HG03432 (cell line): ENCODE measurements at regions not wholly inside any gene's neighbourhood (a gene's known extent, or its start where the extent isn't known, plus 50 kb on each side); places are given as distances from the start of the nearest gene placed in this dataset.
"Not testable (repeated sequence)": the region's sequence is repeated elsewhere in the genome, so short reads cannot be mapped to it uniquely, and the experiment has no call there.

Experiments
- ATAC-seq: cut with Tn5 transposase; IDR thresholded peaks from one replicate; pipeline ENCODE4 v1.9.1; 2021; ENCODE audit warnings: mild to moderate bottlenecking, moderate library complexity; ENCODE audit not compliant: unreplicated experiment

DNA sequence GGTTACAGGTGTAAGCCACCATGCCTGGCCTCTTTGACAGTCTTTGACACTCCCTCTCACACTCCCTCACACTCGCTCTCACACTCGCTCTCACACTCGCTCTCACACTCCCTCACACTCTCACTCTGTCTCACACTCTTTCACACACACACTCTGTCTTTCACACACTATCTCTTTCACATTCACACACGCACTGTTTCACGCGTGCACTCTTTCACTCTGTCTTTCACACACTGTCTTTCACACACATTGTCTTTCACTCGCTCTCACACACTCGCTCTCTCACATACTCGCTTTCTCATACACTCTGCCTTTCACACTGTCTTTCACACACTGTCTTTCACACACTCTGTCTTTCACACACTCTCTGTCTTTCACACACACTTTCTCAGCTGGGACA lies 167.1 kb upstream of the CXCL13 start:
- no peak for ATAC-seq

DNA sequence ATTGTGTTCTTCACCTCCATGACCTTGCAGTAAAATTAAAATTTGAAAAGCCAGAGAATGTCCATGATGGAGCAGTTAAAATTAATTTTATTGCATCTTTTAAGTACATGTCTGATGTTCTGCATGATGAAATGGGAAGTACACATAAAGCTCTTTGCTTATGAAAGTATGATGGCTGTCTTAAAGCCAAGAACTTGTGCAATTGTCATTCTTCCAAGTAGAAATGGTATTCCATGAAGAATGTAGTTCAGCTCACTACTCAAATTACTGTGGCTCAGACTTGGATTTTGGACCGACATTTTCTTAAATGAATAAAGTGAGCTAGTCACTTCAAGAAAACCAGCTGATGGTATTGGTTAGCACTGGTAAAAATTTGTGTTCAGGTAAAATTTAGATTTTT lies 161.7 kb upstream of the CXCL13 start:
- no peak for ATAC-seq

DNA sequence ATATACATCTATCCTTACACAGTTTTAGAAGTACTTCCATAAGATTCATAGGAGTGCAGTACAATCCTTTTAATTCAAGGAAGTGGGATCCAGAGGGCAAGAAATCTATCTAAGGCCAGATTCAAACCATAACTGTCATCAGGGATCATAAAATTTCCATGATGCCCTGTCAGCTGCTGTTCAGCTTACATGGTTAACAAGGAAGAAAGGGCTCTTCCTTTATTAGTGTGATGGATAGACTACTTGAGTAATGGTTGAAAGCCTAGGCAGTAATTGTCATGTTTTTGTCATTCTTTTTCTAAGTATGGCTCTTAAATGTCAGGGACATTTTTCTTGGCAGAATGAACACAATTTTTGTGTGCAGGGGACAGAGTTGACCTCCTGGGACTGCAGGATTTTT lies 159.8 kb upstream of the CXCL13 start:
- no peak for ATAC-seq

DNA sequence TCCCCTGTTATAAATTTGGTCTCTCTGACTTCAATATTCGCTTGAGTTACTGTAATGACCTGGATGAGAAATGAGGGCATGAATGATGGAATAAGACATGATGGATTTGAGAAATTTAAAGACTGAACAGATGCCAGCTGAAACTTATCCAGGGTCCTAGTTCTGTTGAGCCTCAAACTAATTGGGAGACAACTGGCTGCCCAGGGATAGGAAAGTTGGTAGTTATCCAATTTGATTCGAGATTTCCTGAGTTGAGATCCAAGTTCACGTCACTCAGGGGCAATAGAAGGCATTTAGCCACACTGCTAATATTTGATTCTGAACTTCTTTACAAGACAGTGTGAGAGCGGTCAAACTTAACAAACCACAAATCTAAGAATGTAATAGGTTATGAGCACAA lies 159.0 kb upstream of the CXCL13 start:
- ATAC-seq = no peak

DNA sequence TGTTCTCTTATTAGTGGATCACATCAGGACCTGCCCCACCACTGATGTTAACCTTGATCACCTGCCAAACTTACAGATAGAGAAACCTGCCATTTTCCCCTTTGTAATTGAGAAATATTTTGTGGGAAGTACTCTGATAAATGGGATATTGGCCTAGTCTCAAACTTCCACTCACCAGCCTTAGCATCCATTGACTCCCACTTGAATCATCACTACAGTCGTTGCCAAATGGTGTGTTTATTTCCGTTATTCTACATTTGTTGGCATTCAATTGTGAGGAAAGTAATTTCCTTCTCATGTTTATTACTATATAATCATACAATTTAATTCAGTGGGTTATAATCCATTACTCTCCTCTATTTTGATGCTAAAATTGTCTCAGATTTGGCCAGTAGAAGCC lies 156.4 kb upstream of the CXCL13 start:
- no peak for ATAC-seq

DNA sequence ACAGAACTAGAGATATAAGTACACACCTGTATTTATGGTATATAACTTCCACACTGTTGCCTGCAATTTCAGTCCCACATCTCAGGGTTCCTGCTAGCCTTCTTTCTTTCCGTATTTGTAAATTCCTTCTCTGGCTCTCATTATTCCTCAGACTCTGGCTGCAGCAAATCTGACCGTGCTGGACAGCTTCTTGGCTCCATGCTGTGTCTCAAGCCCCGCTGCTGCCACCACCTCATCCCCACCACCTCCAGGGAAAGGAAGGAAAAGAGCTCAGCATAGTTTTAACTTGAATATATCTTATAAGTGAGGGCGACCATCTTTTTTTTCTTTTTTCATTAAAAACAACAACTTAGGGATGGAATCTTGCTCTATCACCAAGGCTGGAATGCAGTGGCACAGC lies 155.6 kb upstream of the CXCL13 start:
- no peak for ATAC-seq

DNA sequence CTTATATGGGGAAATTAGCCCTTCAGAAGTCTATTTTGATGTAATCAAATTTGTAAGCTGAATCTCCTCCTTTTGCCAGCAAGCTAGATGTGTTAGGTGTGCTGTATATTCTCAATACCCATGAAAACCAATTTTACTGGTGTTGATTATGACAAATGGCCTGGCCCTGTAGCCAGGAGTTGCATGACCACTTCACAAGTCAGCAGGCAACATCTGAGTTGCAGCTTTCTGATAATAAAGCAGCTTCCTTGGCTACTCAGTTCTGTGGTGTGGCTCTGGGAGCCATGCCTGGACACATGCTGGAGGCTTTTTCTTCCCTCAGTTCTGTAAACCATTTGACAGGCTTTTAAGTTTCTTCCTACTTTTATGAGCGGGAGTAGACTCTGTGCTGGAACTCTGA lies 154.1 kb upstream of the CXCL13 start:
- no peak for ATAC-seq

DNA sequence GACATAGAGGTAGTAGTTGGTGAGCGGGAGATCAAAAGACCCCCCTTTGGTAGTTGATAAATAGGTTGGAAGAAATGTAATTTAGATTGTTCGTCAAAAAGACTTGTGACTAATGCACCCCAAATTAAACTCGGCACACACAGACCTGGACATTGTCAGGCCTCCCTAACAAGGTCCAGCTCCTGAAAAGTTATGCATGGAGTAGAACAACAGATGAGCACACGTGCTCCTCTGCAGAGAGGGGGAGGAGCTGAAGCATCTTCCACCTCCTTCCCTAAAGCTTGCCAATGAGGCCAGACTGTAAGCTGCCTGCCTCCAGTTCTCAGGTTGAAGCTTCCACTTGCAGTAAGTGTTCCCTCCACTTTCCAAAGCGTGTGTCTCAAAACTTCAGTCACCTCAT lies 153.5 kb upstream of the CXCL13 start:
- ATAC-seq = not testable (repeated sequence)

DNA sequence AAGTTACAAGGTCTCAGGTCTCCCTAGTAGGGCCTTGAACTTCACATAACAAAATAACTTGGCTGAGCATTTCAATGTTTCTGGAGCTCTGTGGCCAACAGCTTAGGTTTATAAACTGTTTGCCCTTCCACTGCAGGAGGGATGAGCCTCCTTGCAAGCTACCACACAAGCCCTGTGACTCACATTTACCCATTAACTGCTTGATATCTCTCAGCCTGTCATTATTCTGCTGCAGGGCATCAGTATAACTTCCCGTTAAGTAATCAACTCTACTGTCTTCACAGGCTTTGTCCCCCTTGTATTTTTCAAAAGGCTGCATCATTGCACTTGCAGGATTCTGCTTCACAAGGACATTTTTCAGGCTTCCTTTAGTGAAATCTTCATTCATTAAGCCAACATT lies 151.7 kb upstream of the CXCL13 start:
- ATAC-seq = no peak

DNA sequence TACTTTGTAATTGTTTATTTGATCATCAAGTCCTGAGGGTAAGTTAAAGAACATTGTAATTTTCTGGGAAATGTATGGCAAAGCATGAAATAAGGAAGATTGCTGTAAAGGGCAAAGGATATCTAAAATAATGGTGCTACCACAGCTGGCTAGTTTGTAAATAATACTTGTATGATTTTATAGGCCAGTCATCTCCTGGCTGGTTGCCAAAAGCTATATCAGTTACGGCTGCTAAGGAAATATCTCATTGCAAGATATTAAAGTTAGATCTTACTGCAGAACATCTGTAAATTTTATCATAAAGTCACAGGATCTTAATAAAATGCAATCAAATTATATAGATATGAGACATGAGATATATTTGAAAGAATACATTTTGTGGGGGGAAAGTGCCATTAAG lies 150.8 kb upstream of the CXCL13 start:
- no peak for ATAC-seq

DNA sequence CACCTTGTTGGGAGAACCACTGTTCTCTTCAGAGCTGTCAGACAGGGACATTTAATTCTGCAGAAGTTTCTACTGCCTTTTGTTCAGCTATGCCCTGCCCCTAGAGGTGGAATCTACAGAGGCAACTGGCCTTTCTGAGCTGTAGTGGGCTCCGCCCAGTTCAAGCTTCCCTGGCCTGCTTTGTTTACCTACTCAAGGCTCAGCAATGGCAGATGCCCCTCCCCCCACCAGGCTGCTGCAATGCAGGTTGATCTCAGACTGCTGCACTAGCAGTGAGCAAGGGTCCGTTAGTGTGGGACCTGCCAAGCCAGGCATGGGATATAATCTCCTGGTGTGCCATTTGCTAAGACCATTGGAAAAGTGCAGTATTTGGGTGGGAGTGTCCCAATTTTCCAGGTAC lies 141.5 kb upstream of the CXCL13 start:
- not testable (repeated sequence) for ATAC-seq

DNA sequence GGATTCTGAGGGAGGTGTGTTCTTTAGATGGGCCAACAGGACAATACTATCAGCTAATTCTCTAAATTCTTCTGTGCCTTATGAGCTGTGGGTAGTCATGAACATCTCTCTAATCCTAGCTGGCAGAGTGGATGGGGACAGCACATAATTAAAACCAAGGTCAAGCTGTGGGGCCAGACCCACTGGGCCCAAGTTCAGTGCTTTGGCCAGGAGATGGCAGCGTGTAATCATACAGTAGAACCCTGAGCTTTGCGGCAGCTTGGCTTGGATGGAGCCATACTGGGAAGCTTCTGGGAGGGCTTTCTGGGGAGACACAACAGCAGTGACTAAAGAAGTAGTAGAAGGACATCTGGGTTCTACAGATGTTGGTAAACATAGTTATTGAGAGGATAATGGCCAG lies 140.3 kb upstream of the CXCL13 start:
- no peak for ATAC-seq

DNA sequence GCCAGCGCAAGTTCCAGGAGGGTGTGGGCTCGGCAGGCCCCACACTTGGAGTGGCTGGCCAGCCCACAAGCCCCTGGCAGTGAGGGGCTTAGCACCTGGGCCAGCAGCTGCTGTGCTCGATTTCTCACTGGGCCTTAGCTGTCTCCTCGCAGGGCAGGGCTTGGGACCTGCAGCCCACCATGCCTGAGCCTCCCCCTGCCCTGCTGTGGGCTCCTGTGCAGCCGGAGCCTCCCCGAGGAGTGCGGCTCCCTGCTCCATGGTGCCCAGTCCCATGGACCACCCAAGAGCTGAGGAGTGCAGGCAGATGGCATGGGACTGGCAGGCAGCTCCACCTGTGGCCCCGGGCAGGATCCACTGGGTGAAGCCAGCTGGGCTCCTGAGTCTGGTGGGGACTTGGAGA lies 139.2 kb upstream of the CXCL13 start:
- ATAC-seq = no peak

DNA sequence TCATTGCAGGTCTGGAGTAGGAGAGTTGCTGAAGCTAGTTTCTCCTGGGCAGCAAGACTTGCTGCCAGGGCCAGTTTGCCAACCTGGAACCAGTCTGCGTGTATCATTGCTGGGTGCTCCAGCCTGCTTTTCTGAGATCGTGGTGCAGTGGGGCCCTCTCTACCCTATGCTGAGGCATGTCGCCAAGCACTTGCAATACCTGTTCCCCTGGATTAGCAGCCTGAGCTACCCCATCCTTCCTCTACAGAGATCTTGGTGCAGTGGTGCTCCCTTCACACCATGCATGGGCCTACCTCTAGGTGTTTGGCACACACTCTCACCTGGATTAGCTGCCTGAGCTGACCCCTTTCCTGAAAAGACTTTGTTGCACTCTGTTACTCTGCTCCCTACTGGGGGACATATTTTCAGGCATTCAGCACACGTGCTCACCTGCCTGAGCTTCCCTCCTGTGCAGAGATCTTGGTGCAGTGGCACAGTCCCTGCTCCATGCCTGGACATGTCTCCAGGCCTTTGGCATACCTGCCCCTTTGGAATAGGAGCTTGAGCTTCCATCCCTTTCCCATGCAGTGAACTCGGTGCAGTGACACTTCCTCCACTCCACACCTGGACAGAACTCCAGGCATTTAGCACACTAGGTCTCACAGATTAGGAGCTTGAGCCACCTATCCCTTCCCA lies 133.7 kb upstream of the CXCL13 start:
- ATAC-seq = no peak

DNA sequence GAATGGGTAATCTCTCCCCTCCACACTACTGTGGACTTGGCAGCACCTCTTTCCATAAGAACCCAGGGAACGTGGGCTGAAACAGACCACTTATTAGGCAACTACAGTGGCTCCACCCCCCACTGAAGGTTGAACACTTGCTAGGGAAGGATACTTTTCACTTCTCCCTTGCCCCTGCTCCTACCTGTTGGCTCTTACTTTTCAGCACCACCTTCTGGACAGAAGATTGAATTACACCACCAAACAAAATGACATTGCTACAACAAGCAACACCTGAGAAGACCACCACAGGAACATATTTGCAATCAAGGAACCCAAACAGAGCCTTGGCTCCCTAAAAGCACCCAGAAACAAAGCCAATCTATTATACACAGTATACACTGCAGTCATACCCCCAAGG lies 132.1 kb upstream of the CXCL13 start:
- no peak for ATAC-seq

DNA sequence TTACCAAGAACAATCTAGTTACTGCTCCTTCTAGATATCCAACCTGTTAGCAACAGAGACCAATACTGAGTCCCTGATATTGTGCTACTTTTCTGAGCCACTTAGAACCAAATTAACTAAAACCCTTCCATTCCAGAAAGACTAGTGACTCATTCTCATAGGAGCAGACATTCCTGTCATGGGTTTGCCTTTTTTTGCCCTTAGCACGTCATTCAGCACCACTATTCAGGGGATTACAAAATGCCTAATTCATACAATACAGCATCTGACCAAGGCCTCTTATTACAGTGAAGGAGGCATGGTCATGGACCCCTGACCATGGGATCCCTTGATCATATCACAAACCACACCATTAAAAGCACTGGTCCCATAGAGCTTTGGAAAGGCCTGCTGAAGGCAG lies 123.8 kb upstream of the CXCL13 start:
- no peak for ATAC-seq

DNA sequence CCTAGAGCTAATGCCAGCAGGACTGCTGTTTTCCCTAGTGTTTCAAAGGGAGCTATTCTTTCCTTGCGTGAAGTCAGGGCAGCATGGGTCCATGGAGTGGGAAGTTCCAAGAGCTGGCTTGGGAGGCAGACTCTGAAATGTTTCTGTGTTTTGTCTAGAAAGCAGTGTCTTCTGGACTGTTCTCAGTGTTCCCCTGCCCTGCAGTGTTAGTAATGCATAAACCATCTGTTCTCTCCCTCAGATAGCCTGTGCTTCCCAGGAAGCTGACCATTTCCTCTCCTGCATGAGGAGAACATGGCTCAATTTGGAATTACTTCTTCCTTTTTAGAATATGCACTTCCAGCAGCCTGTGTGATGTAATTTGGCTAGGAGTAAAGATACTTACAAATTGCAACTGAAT lies 116.7 kb upstream of the CXCL13 start:
- ATAC-seq = no peak

DNA sequence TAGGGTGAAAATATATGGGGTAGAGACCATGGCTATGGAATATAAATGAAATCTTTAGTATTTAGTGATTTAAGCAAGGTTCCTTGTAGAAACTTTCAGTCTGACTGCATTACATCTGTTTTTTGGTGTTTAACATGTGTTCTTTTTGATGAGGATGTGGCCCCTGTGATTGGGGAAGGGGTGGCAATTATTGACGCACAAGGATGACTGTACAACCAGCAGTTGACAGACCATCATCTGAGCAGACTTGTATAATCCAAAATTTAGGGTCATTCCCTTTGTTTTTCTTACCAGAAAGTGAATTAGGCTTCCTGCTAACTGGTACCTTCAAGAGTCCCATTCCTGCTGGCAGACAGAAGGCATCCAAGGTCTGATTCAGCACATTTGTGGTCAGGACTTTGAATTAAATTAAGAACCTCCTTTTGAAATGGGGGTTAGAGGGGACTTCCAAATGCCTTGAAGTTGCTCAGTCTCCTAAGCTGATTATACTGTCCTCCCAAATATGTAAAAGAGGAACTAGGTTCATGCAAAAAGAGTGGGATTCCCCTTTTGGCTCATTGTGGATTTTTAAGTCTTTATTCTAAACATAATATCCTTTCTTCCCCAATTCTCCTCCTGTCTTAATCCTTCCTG lies 112.4 kb upstream of the CXCL13 start:
- peak; percentile 78 for ATAC-seq

DNA sequence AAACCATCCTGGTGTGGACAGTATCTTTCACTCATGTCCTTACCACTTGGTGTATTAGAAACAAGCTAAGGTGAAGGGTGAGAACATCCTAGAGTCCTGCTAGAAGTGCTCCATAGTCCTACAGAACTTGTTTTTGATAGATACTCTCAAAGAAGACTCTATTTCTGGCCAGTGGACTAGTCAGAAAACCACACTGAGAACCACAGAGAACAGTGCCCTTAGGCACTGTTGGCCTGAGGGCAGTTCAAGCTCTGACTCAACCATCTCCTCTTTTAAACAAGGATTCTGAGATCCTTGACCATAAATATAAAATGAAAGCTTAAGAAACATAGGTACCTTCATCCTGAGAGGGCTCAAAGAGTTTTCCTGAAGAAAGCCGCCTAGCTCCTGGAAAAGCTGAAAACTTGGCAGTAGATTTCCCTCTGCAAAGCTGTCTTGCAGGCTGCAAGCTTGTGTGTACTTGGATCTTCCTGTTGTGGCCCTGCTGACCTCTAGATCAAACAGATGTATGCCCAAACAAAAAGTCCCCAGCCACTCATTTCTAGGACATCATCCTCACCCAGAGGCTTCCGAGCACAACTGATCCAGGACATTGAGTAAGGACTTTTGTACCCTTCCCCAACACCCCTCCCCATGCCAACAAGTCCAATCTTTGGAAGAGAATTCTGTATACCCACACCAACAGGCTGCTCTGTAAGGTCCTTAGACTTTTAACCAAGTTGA lies 111.6 kb upstream of the CXCL13 start:
- peak; percentile 71 for ATAC-seq

DNA sequence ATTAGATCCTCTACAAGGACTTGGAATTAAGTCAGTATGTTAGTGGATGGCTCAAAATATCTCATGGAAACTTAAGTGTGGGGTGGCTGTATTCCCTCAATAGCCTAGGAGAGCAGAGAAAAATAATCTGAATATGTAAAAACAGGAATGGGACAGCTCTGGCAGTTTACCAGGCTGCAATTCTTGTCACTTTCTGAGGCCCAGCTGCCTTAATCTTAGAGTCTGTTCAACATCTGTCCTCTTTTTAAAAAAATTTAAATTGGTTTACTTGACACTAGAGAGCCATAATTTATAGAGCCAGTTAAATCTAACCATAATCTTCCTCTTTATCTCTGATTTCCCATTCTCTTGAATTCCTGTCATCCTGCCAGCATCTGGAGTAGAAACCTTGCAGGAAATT lies 109.2 kb upstream of the CXCL13 start:
- no peak for ATAC-seq

DNA sequence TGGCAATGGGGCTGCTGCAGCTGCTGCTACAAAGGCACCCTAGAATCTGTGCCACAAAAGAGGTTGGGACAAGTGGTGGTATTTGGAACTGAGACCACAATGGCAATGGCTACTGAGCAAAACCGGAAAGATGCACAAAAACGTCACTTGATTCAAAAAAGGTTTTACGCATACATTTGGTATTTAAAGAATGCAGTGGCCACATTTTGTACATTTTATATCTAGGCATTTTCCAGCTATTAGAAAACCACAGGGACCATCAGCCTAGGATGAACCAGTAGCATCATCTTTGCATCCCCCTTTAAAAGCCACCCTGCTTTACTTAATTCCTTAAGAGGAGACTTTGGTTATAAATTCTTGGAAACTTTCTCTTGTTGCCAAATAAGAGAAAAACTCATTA lies 104.8 kb upstream of the CXCL13 start:
- no peak for ATAC-seq

DNA sequence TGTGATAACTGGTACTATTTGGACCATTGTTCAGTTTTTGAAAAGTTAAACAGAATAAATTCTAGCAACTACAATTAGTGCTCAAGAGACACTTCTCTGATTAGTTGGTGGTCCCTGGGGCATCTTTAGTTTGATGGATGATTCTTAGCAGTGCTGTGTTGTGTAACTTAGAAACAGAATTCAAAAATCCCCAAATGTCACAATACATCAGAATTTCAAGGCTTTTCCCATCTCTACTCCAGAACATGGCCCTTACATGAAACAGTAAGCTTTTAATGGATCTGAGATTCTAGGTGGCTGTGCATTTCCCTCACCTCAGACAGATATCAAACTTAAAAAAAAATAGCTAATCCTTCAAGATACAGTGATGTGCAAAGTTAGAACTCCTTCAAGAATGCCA lies 104.4 kb upstream of the CXCL13 start:
- no peak for ATAC-seq
